Stimulated activated naive CD8-positive, alpha-beta T cell treated with anti-CD3 and anti-CD28 coated beads, Interleukin-15, amount 100 ng/mL, for 72 hours (primary cell): ENCODE measurements at regions not wholly inside any gene's neighbourhood (a gene's known extent, or its start where the extent isn't known, plus 50 kb on each side); places are given as distances from the start of the nearest gene placed in this dataset.

Experiments used
- ATAC-seq: fragments of 150-1000 bp; cut with Tn5 transposase; 2 replicates; pipeline ENCODE4 v1.10.0; 2021; ENCODE audit warnings: mild to moderate bottlenecking, moderate library complexity
- DNase-seq, 2 donors: peaks; one replicate each; pipeline ENCODE4 v3.0.0; 2021 to 2022
- H3K27ac Mint-ChIP-seq, 2 donors: one replicate each; pipeline ENCODE4 v1.8.0; 2022; ENCODE audit warnings: mild to moderate bottlenecking in 2 of 2, mixed read lengths in 2 of 2, moderate library complexity in 2 of 2
- H3K27me3 Mint-ChIP-seq: one replicate; pipeline ENCODE4 v1.8.0; 2022; ENCODE audit warnings: mixed read lengths
- H3K4me1 Mint-ChIP-seq: one replicate; pipeline ENCODE4 v1.8.0; 2022; ENCODE audit warnings: mild to moderate bottlenecking, mixed read lengths
- H3K4me3 Mint-ChIP-seq, 2 donors: one replicate each; pipeline ENCODE4 v1.8.0; 2022; ENCODE audit warnings: mild to moderate bottlenecking in 2 of 2, mixed read lengths in 2 of 2, moderate library complexity in 1 of 2
- H3K9me3 Mint-ChIP-seq, 2 donors: one replicate each; pipeline ENCODE4 v1.8.0; 2022; ENCODE audit warnings: mixed read lengths in 2 of 2

DNA sequence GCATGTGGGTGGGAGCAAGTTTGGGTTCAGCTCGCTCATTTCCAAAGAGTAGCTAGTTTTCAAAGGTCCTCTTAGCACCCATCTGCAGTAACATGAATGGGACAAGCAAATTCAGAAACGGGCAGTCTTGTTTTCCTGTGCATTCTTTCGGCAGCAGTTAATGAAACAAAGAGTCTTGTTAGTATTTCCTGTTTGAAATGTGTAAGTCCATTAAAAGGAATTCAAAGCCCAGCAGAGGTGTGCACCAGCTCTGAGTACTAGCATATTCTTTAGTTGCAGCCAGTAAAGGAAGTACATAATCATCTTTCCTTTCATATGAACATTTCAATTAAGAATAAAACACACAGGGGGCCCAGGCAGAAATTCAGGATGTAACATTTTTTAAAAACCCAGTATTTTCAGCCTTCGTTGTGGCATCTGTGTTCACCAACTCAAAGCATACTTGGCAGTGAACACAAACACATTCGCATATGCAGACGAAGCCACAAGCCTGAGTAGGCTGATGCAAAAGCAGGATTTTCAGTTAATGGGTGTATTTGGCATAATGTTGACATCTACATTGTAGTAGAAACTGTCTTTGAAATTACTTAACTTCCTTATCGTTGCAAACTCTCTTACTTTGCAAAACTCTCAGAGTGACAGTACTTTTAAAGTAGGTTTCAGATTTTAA, 570.0 kb upstream of the FLRT2 start:
- Mint-ChIP-seq H3K4me1 (no peaks in the 10 kb centered on the region), H3K27ac (no peak overlapping the region), H3K9me3 (peaks cover 15 to 30% of the 10 kb centered on the region in 2 donors), H3K27me3 (no peaks in the 10 kb centered on the region), H3K4me3 (no peak overlapping the region)
- DNase-seq: no peak
- ATAC-seq: no peak

- Mint-ChIP-seq H3K4me1 (no peaks in the 10 kb centered on the region), H3K27me3 (no peaks in the 10 kb centered on the region), H3K9me3 (peaks cover 18 to 32% of the 10 kb centered on the region in 2 donors), H3K4me3 (no peak overlapping the region), H3K27ac (peak overlapping the region in 1 of 2 donors; percentile 9)
- no peak for DNase-seq
- ATAC-seq: no peak
These were observed 568.3 kb upstream of the FLRT2 start for GRCh38 chr14:84961637-84962036.

DNA sequence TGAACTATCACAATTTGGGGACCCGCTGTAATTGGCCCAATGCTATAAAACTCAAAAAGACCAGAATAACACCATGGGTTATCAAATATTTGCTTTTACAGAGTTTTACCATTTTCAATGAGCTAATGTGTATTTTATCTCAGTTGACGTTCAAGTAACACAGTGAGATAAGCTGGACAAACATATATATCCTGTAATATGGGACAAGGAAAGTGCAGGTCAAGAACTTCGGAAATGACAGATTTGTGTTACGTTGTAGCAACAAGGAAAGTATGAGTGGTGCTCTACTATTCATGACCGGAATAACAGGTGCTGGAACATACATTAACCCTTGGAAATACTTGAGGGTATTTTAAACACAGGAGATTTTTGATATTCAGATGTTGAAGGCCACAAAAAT, 566.4 kb upstream of the FLRT2 start:
- H3K4me1 Mint-ChIP-seq: no peaks in the 10 kb centered on the region
- H3K27ac Mint-ChIP-seq: no peak overlapping the region

GRCh38 chr14:84965279-84965678, 564.7 kb upstream of the FLRT2 start:
- H3K4me1 Mint-ChIP-seq: no peaks in the 10 kb centered on the region
- no peak overlapping the region for H3K4me3 Mint-ChIP-seq
- peaks cover 20 to 21% of the 10 kb centered on the region in 2 donors for H3K9me3 Mint-ChIP-seq
- ATAC-seq (no peak), DNase-seq (no peak)
- no peak overlapping the region for H3K27ac Mint-ChIP-seq
- H3K27me3 Mint-ChIP-seq: no peaks in the 10 kb centered on the region

More for the DNA sequence above, 566.4 kb upstream of the FLRT2 start:
- Mint-ChIP-seq H3K4me3 (no peak overlapping the region), H3K27me3 (no peaks in the 10 kb centered on the region), H3K9me3 (peaks cover 15 to 28% of the 10 kb centered on the region in 2 donors)
- DNase-seq (no peak), ATAC-seq (no peak)

- ATAC-seq (no peak), DNase-seq (no peak)
- Mint-ChIP-seq H3K4me3 (no peak overlapping the region), H3K27me3 (no peaks in the 10 kb centered on the region), H3K9me3 (peaks cover 17 to 21% of the 10 kb centered on the region in 2 donors), H3K27ac (no peak overlapping the region), H3K4me1 (no peaks in the 10 kb centered on the region)
These were observed 560.4 kb upstream of the FLRT2 start for GRCh38 chr14:84969501-84969900.

DNA sequence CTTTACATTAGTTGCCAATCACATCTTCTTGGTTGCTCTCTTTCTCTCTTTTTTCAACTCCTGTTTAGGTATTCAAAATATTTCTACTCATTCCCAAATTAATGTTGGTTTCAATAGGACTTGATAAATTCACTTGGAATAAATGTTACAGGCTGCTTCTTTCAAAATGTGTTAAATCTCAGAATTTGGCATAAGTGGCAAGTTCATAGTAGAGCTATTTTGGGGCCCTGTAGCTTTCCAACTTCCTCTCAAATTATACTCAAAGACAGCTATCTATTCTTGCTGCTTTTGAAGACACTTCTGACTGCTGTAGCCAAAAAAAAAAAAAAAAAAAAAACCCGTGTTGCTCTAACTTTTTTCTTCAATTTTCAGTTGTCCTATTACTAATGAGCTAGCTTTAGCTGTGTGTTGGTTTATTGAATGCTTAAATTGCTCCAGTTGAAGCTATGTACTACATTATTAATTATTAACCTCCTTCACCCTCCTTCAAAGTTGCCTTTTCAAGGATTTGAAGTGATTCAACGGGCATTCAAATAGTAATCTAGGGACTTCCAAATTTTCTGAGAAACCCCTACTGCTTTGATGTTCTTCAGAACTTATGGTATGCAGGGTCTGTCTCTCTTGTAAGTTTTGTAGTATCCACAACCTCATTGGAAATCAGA, 554.6 kb upstream of the FLRT2 start:
- peaks cover 0 to 12% of the 10 kb centered on the region in 2 donors for H3K9me3 Mint-ChIP-seq
- no peaks in the 10 kb centered on the region for H3K4me1 Mint-ChIP-seq
- H3K27ac Mint-ChIP-seq: no peak overlapping the region
- H3K27me3 Mint-ChIP-seq: no peaks in the 10 kb centered on the region
- DNase-seq: no peak
- H3K4me3 Mint-ChIP-seq: no peak overlapping the region
- ATAC-seq: no peak

- Mint-ChIP-seq H3K4me3 (no peak overlapping the region), H3K4me1 (no peaks in the 10 kb centered on the region), H3K9me3 (peaks cover 2 to 12% of the 10 kb centered on the region in 2 donors), H3K27me3 (no peaks in the 10 kb centered on the region), H3K27ac (no peak overlapping the region)
- DNase-seq: no peak
- no peak for ATAC-seq
These were observed 553.1 kb upstream of the FLRT2 start for GRCh38 chr14:84976805-84977204.

DNA sequence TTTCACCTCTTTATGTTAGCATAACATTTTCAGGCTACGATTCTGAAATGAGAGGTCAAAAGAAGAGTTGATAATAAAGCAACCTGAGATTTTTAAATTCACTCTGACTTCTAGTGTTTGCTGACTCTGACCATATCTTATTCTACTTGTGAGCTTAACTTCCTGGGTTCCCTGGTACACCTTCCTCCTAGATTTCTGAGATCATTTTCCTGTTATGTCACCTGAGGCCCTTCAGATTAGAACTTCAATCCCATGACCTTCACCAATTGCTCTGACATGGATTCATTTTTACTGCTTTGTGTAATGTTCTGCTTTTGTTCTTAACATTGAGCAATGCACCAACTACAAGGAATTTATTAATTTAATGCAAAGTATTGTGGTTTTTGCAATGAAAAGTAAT, 542.9 kb upstream of the FLRT2 start:
- Mint-ChIP-seq H3K4me1 (no peaks in the 10 kb centered on the region), H3K27me3 (no peaks in the 10 kb centered on the region), H3K27ac (no peak overlapping the region), H3K9me3 (peaks cover 10 to 23% of the 10 kb centered on the region in 2 donors), H3K4me3 (no peak overlapping the region)
- ATAC-seq: no peak
- no peak for DNase-seq

DNA sequence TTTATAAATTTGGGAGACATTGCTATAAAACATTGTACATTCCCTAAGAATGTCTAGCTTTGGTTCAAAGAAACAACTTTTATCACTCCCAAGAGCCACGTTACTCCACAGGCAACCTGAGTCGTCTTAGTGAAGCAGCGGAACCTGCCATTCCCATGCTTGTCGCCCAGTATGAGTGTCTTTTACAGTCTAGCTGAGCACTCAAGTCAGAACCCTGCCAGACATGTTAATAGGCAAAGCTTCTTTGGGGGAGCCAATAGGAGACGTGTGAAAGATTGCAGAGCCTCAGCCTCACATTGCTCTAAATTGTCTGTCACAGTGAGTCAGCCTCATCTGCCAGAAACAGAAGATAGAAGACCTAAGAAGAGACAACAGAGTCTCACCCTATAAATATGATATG, 541.6 kb upstream of the FLRT2 start:
- H3K27ac Mint-ChIP-seq: no peak overlapping the region
- no peaks in the 10 kb centered on the region for H3K27me3 Mint-ChIP-seq
- no peak overlapping the region for H3K4me3 Mint-ChIP-seq
- H3K4me1 Mint-ChIP-seq: no peaks in the 10 kb centered on the region
- DNase-seq (no peak), ATAC-seq (no peak)
- H3K9me3 Mint-ChIP-seq: peaks cover 6 to 24% of the 10 kb centered on the region in 2 donors

DNA sequence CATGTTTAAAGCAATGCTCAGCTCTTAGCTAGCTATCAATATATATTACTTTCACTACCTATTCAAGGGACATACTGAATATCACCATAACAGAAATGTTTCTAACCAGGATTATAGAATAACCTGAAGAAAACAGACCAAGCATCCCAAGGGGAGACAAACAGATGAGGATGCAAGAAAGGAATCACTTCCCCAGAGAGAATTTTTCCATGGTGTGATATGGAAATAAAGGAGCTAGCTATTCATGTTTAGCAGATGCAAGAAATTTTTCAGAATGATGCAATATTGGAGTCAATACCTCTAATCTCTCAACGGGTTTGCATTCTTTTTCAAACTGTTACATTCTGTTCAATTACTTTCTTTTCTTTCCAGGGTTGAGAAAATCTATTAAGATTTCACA, 538.9 kb upstream of the FLRT2 start:
- H3K9me3 Mint-ChIP-seq: peaks cover 0 to 23% of the 10 kb centered on the region in 2 donors
- H3K27ac Mint-ChIP-seq: no peak overlapping the region
- H3K4me1 Mint-ChIP-seq: no peaks in the 10 kb centered on the region
- H3K27me3 Mint-ChIP-seq: no peaks in the 10 kb centered on the region
- ATAC-seq (no peak), DNase-seq (no peak)
- H3K4me3 Mint-ChIP-seq: no peak overlapping the region

- Mint-ChIP-seq H3K9me3 (peaks cover 7 to 12% of the 10 kb centered on the region in 2 donors), H3K4me1 (no peaks in the 10 kb centered on the region), H3K4me3 (no peak overlapping the region), H3K27me3 (no peaks in the 10 kb centered on the region), H3K27ac (no peak overlapping the region)
- ATAC-seq: no peak
- DNase-seq: no peak
These were observed 531.7 kb upstream of the FLRT2 start for GRCh38 chr14:84998216-84998615.

DNA sequence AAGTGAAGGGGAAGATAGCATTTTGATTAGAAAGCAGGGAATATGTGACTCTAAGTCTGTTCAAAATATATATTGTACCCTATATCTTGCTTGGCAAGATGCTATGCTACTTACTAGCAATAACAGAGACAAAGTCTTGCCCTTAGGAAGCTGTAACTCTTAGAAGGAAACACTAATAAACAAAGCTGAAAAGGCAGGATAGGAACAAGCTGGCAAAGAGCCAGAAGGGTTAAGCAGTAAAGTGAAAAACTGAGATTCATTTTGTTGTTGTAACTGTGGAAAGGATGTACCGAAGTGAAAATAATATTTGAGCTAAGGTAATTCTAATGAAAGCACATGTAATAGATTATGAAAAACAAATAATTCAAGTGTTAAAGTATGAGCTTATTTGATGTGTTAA, 527.1 kb upstream of the FLRT2 start:
- ATAC-seq (no peak), DNase-seq (no peak)
- Mint-ChIP-seq H3K4me3 (no peak overlapping the region), H3K4me1 (no peaks in the 10 kb centered on the region), H3K9me3 (peaks cover 6 to 7% of the 10 kb centered on the region in 2 donors), H3K27ac (no peak overlapping the region), H3K27me3 (no peaks in the 10 kb centered on the region)

- Mint-ChIP-seq H3K4me3 (no peak overlapping the region), H3K9me3 (peaks cover 7 to 13% of the 10 kb centered on the region in 2 donors), H3K27me3 (no peaks in the 10 kb centered on the region), H3K4me1 (no peaks in the 10 kb centered on the region), H3K27ac (no peak overlapping the region)
- DNase-seq (no peak), ATAC-seq (no peak)
These were observed 526.1 kb upstream of the FLRT2 start for GRCh38 chr14:85003805-85004204.

DNA sequence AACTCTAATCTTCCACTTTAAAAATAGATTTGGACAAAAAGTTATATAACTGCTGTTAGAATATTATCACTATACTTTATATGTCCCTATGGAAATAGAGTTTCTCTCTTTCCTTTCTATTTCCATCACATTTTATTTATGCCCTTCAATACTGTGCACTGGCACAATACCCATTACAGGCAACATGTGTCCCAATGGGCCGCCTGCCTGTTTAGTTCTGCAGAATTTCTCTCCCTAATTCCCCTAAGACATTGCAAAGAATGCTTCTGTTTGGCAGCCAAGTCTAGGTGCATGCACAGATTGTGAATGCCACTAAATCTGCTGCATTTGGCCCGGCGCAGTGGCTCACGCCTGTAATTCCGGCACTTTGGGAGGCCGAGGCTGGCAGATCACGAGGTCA, 520.4 kb upstream of the FLRT2 start:
- H3K9me3 Mint-ChIP-seq: peaks cover 0 to 30% of the 10 kb centered on the region in 2 donors
- no peaks in the 10 kb centered on the region for H3K4me1 Mint-ChIP-seq
- no peak overlapping the region for H3K4me3 Mint-ChIP-seq
- no peak overlapping the region for H3K27ac Mint-ChIP-seq
- DNase-seq (no peak), ATAC-seq (no peak)
- H3K27me3 Mint-ChIP-seq: no peaks in the 10 kb centered on the region

- no peaks in the 10 kb centered on the region for H3K27me3 Mint-ChIP-seq
- DNase-seq: no peak
- H3K4me1 Mint-ChIP-seq: no peaks in the 10 kb centered on the region
- no peak for ATAC-seq
- peaks cover 0 to 30% of the 10 kb centered on the region in 2 donors for H3K9me3 Mint-ChIP-seq
- H3K27ac Mint-ChIP-seq: no peak overlapping the region
- no peak overlapping the region for H3K4me3 Mint-ChIP-seq
These were observed 519.8 kb upstream of the FLRT2 start for GRCh38 chr14:85010186-85010585.

- peaks cover 6 to 14% of the 10 kb centered on the region in 2 donors for H3K9me3 Mint-ChIP-seq
- no peak overlapping the region for H3K4me3 Mint-ChIP-seq
- no peak overlapping the region for H3K27ac Mint-ChIP-seq
- no peaks in the 10 kb centered on the region for H3K27me3 Mint-ChIP-seq
- no peak for ATAC-seq
- no peaks in the 10 kb centered on the region for H3K4me1 Mint-ChIP-seq
- DNase-seq: no peak
These were observed 513.4 kb upstream of the FLRT2 start for GRCh38 chr14:85016496-85016895.
